ENCODE measurements at regions not wholly inside any gene's neighbourhood (a gene's known extent, or its start where the extent isn't known, plus 50 kb on each side); places are given as distances from the start of the nearest gene placed in this dataset.

GRCh38 chr2:9702604-9703084 is 71.8 kb upstream of the YWHAQ start:
- DNase-seq (ENCODE audit: low read depth) = no peak
- no peak overlapping the region for H3K4me3 ChIP-seq (ENCODE audit: low read length)
- TF ChIP-seq, protein P1, sequence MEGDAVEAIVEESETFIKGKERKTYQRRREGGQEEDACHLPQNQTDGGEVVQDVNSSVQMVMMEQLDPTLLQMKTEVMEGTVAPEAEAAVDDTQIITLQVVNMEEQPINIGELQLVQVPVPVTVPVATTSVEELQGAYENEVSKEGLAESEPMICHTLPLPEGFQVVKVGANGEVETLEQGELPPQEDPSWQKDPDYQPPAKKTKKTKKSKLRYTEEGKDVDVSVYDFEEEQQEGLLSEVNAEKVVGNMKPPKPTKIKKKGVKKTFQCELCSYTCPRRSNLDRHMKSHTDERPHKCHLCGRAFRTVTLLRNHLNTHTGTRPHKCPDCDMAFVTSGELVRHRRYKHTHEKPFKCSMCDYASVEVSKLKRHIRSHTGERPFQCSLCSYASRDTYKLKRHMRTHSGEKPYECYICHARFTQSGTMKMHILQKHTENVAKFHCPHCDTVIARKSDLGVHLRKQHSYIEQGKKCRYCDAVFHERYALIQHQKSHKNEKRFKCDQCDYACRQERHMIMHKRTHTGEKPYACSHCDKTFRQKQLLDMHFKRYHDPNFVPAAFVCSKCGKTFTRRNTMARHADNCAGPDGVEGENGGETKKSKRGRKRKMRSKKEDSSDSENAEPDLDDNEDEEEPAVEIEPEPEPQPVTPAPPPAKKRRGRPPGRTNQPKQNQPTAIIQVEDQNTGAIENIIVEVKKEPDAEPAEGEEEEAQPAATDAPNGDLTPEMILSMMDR (conservative IDR thresholded peaks at IDR 0.05; ENCODE audit: low read depth, low read length) = no peak

DNA sequence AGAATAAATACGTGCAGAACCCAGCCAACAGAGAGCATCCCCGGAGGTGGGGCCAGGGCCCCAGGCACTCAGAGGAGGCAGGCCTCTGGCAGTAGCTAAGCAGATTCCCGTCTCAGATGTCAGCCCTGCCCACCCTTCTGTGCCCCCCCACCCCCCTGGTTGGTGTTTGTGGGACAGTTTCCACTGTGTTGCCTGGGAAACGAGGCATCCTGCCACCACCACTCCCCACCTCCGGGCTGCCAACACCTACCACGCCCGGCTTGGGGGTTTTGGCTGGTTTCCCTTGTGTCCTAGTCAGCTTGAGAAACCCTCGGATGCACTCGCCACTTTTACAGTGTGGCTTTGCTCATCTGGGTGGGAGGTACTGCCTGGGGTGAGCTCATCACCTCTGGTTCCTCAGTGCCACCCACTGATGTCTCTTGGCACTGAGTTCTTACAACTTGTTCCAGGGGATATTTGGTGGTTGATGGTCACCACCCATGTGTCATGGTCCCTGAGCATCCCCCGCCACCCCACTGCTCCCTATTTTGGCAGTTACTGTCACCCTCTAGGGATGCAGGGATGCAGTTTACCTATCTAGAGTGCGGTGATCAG is 72.4 kb upstream of the YWHAQ start:
- TF ChIP-seq, protein P1 (conservative IDR thresholded peaks at IDR 0.05; ENCODE audit: low read depth, low read length) = no peak
- peak; percentile 49 for DNase-seq (ENCODE audit: low read depth)
- no peak overlapping the region for H3K4me3 ChIP-seq (ENCODE audit: low read length)

- peak; percentile 77 for DNase-seq (ENCODE audit: low read depth)
- TF ChIP-seq, protein P1 (conservative IDR thresholded peaks at IDR 0.05; ENCODE audit: low read depth, low read length) = no peak
- no peak overlapping the region for H3K4me3 ChIP-seq (ENCODE audit: low read length)
These were observed 73.0 kb upstream of the YWHAQ start for GRCh38 chr2:9703701-9704221.

DNA sequence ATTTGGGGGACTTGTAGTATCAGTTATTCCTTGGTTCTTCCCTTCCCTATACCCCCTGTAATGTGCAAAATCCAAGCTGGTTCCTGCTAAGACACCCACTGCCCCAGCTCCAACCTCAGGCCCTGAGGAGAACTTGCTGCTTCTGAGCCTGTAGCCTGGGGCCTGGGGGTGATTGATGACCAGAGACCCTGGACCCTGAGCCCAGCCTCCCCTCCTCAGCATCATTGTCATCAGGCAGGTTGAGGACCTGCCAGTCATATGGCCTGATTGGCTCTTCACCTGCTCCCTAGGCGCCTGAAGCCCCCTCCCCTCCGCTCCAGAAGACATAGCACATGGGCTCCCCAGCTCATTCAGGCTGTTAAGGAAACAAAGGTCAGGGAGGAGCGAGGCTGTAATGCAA is 73.8 kb upstream of the YWHAQ start:
- no peak overlapping the region for H3K4me3 ChIP-seq (ENCODE audit: low read length)
- DNase-seq (ENCODE audit: low read depth) = no peak
- TF ChIP-seq, protein P1 (conservative IDR thresholded peaks at IDR 0.05; ENCODE audit: low read depth, low read length) = no peak

GRCh38 chr2:9705196-9705595 is 74.4 kb upstream of the YWHAQ start:
- TF ChIP-seq, protein P1 (conservative IDR thresholded peaks at IDR 0.05; ENCODE audit: low read depth, low read length) = no peak
- DNase-seq (ENCODE audit: low read depth) = no peak
- H3K4me3 ChIP-seq (ENCODE audit: low read length) = no peak overlapping the region

GRCh38 chr2:9707008-9707407 is 76.2 kb upstream of the YWHAQ start:
- no peak for DNase-seq (ENCODE audit: low read depth)
- no peak overlapping the region for H3K4me3 ChIP-seq (ENCODE audit: low read length)
- TF ChIP-seq, protein P1 (conservative IDR thresholded peaks at IDR 0.05; ENCODE audit: low read depth, low read length) = no peak

GRCh38 chr2:9707611-9708160 is 76.9 kb upstream of the YWHAQ start:
- TF ChIP-seq, protein P1 (conservative IDR thresholded peaks at IDR 0.05; ENCODE audit: low read depth, low read length) = no peak
- no peak overlapping the region for H3K4me3 ChIP-seq (ENCODE audit: low read length)
- DNase-seq (ENCODE audit: low read depth) = no peak
